ENCODE measurements at regions not wholly inside any gene's neighbourhood (a gene's known extent, or its start where the extent isn't known, plus 50 kb on each side); places are given as distances from the start of the nearest gene placed in this dataset.

- no peaks in the 10 kb centered on the region for H3K27me3 ChIP-seq (ENCODE audit: control insufficient read depth in 1 of 2, insufficient read depth in 1 of 2, low read length in 2 of 2)
- H3K23ac ChIP-seq (ENCODE audit: low read length in 2 of 2) = no peak overlapping the region
- H3K14ac ChIP-seq (ENCODE audit: low read length in 2 of 2) = no peak overlapping the region
- no peak overlapping the region for H3K9ac ChIP-seq (ENCODE audit: low read length)
- H3K79me1 ChIP-seq (replicated peaks; ENCODE audit: low read length, poor library complexity, severe bottlenecking) = no peaks in the 10 kb centered on the region
- no peak overlapping the region for H3K4ac ChIP-seq (ENCODE audit: low read depth in 1 of 2, low read length in 2 of 2)
- no peak overlapping the region for H2BK5ac ChIP-seq (ENCODE audit: low read depth, low read length, poor library complexity, severe bottlenecking)
- 79% methylated on average over 6 of the region's 6 CpGs for WGBS
- no peaks in the 10 kb centered on the region for H3K9me3 ChIP-seq (ENCODE audit: control insufficient read depth, low read length)
- no peak overlapping the region for H2BK15ac ChIP-seq (ENCODE audit: low read depth, poor library complexity, severe bottlenecking)
- DNase-seq = no peak
- H3K4me3 ChIP-seq (ENCODE audit: insufficient read depth in 1 of 2, low read depth in 1 of 2, low read length in 2 of 2) = no peak overlapping the region
- H2BK120ac ChIP-seq (ENCODE audit: low read depth, low read length) = no peak overlapping the region
- no peak overlapping the region for H2BK12ac ChIP-seq (ENCODE audit: low read length in 2 of 2)
- no peaks in the 10 kb centered on the region for H3K4me1 ChIP-seq (ENCODE audit: control insufficient read depth, insufficient read depth, low read depth, low read length)
- H2AK5ac ChIP-seq (ENCODE audit: low read length, severe bottlenecking) = no peak overlapping the region
- H2AFZ ChIP-seq (ENCODE audit: low read depth, low read length) = no peak overlapping the region
- H4K91ac ChIP-seq (ENCODE audit: low read length) = no peak overlapping the region
- H3K27ac ChIP-seq (ENCODE audit: low read length, poor library complexity, severe bottlenecking) = no peak overlapping the region
- H4K8ac ChIP-seq (ENCODE audit: low read length) = no peak overlapping the region
- no peak overlapping the region for H3K4me2 ChIP-seq (ENCODE audit: low read length, poor library complexity, severe bottlenecking)
- no peak overlapping the region for H3K18ac ChIP-seq (ENCODE audit: low read depth in 1 of 2, low read length in 2 of 2)
- H3K36me3 ChIP-seq (ENCODE audit: control insufficient read depth in 1 of 2, insufficient read depth in 2 of 2, low read depth in 1 of 2, low read length in 2 of 2) = no peaks in the 10 kb centered on the region
Measured at GRCh38 chr11:79864882-79865281, 424.1 kb upstream of the TENM4 start.

- no peaks in the 10 kb centered on the region for H3K79me1 ChIP-seq (replicated peaks; ENCODE audit: low read length, poor library complexity, severe bottlenecking)
- no peak overlapping the region for H3K4me3 ChIP-seq (ENCODE audit: insufficient read depth in 1 of 2, low read depth in 1 of 2, low read length in 2 of 2)
- no peak for DNase-seq
- H3K9ac ChIP-seq (ENCODE audit: low read length) = no peak overlapping the region
- no peak overlapping the region for H3K27ac ChIP-seq (ENCODE audit: low read length, poor library complexity, severe bottlenecking)
- H3K14ac ChIP-seq (ENCODE audit: low read length in 2 of 2) = no peak overlapping the region
- H3K4me1 ChIP-seq (ENCODE audit: control insufficient read depth, insufficient read depth, low read depth, low read length) = no peaks in the 10 kb centered on the region
- no peak overlapping the region for H2BK120ac ChIP-seq (ENCODE audit: low read depth, low read length)
- H3K4ac ChIP-seq (ENCODE audit: low read depth in 1 of 2, low read length in 2 of 2) = no peak overlapping the region
- H3K4me2 ChIP-seq (ENCODE audit: low read length, poor library complexity, severe bottlenecking) = no peak overlapping the region
- H2BK12ac ChIP-seq (ENCODE audit: low read length in 2 of 2) = no peak overlapping the region
- no peaks in the 10 kb centered on the region for H3K27me3 ChIP-seq (ENCODE audit: control insufficient read depth in 1 of 2, insufficient read depth in 1 of 2, low read length in 2 of 2)
- H4K8ac ChIP-seq (ENCODE audit: low read length) = no peak overlapping the region
- H3K9me3 ChIP-seq (ENCODE audit: control insufficient read depth, low read length) = no peaks in the 10 kb centered on the region
- H2AFZ ChIP-seq (ENCODE audit: low read depth, low read length) = no peak overlapping the region
- WGBS = 59% methylated on average over 3 of the region's 3 CpGs
- H2BK15ac ChIP-seq (ENCODE audit: low read depth, poor library complexity, severe bottlenecking) = no peak overlapping the region
- H3K36me3 ChIP-seq (ENCODE audit: control insufficient read depth in 1 of 2, insufficient read depth in 2 of 2, low read depth in 1 of 2, low read length in 2 of 2) = no peaks in the 10 kb centered on the region
- no peak overlapping the region for H3K23ac ChIP-seq (ENCODE audit: low read length in 2 of 2)
- H4K91ac ChIP-seq (ENCODE audit: low read length) = no peak overlapping the region
- H2BK5ac ChIP-seq (ENCODE audit: low read depth, low read length, poor library complexity, severe bottlenecking) = no peak overlapping the region
- no peak overlapping the region for H2AK5ac ChIP-seq (ENCODE audit: low read length, severe bottlenecking)
- no peak overlapping the region for H3K18ac ChIP-seq (ENCODE audit: low read depth in 1 of 2, low read length in 2 of 2)
Measured at GRCh38 chr11:79860336-79860735, 419.5 kb upstream of the TENM4 start.

- no peaks in the 10 kb centered on the region for H3K79me1 ChIP-seq (replicated peaks; ENCODE audit: low read length, poor library complexity, severe bottlenecking)
- no peak overlapping the region for H3K23ac ChIP-seq (ENCODE audit: low read length in 2 of 2)
- no peaks in the 10 kb centered on the region for H3K27me3 ChIP-seq (ENCODE audit: control insufficient read depth in 1 of 2, insufficient read depth in 1 of 2, low read length in 2 of 2)
- no peak overlapping the region for H3K4ac ChIP-seq (ENCODE audit: low read depth in 1 of 2, low read length in 2 of 2)
- 73% methylated on average over 10 of the region's 10 CpGs for WGBS
- DNase-seq = no peak
- H2AK5ac ChIP-seq (ENCODE audit: low read length, severe bottlenecking) = no peak overlapping the region
- no peak overlapping the region for H3K9ac ChIP-seq (ENCODE audit: low read length)
- H2BK12ac ChIP-seq (ENCODE audit: low read length in 2 of 2) = no peak overlapping the region
- H4K8ac ChIP-seq (ENCODE audit: low read length) = no peak overlapping the region
- no peak overlapping the region for H2AFZ ChIP-seq (ENCODE audit: low read depth, low read length)
- no peak overlapping the region for H2BK120ac ChIP-seq (ENCODE audit: low read depth, low read length)
- no peak overlapping the region for H3K18ac ChIP-seq (ENCODE audit: low read depth in 1 of 2, low read length in 2 of 2)
- H3K4me1 ChIP-seq (ENCODE audit: control insufficient read depth, insufficient read depth, low read depth, low read length) = no peaks in the 10 kb centered on the region
- no peak overlapping the region for H4K91ac ChIP-seq (ENCODE audit: low read length)
- H3K4me2 ChIP-seq (ENCODE audit: low read length, poor library complexity, severe bottlenecking) = no peak overlapping the region
- H2BK15ac ChIP-seq (ENCODE audit: low read depth, poor library complexity, severe bottlenecking) = no peak overlapping the region
- H3K9me3 ChIP-seq (ENCODE audit: control insufficient read depth, low read length) = no peaks in the 10 kb centered on the region
- no peak overlapping the region for H3K4me3 ChIP-seq (ENCODE audit: insufficient read depth in 1 of 2, low read depth in 1 of 2, low read length in 2 of 2)
- no peaks in the 10 kb centered on the region for H3K36me3 ChIP-seq (ENCODE audit: control insufficient read depth in 1 of 2, insufficient read depth in 2 of 2, low read depth in 1 of 2, low read length in 2 of 2)
- no peak overlapping the region for H3K14ac ChIP-seq (ENCODE audit: low read length in 2 of 2)
- H3K27ac ChIP-seq (ENCODE audit: low read length, poor library complexity, severe bottlenecking) = no peak overlapping the region
- H2BK5ac ChIP-seq (ENCODE audit: low read depth, low read length, poor library complexity, severe bottlenecking) = no peak overlapping the region
Measured at GRCh38 chr11:79857377-79858214, 416.8 kb upstream of the TENM4 start.

- H3K9ac ChIP-seq (ENCODE audit: low read length) = no peak overlapping the region
Measured at GRCh38 chr11:79852176-79852575, 411.3 kb upstream of the TENM4 start.

More at GRCh38 chr11:79852176-79852575, 411.3 kb upstream of the TENM4 start:
- DNase-seq = no peak
- no peaks in the 10 kb centered on the region for H3K4me1 ChIP-seq (ENCODE audit: control insufficient read depth, insufficient read depth, low read depth, low read length)
- H3K4me2 ChIP-seq (ENCODE audit: low read length, poor library complexity, severe bottlenecking) = no peak overlapping the region
- H3K27me3 ChIP-seq (ENCODE audit: control insufficient read depth in 1 of 2, insufficient read depth in 1 of 2, low read length in 2 of 2) = no peaks in the 10 kb centered on the region
- no peaks in the 10 kb centered on the region for H3K79me1 ChIP-seq (replicated peaks; ENCODE audit: low read length, poor library complexity, severe bottlenecking)
- no peak overlapping the region for H2AFZ ChIP-seq (ENCODE audit: low read depth, low read length)
- no peak overlapping the region for H2BK120ac ChIP-seq (ENCODE audit: low read depth, low read length)
- no peak overlapping the region for H2BK5ac ChIP-seq (ENCODE audit: low read depth, low read length, poor library complexity, severe bottlenecking)
- H3K4ac ChIP-seq (ENCODE audit: low read depth in 1 of 2, low read length in 2 of 2) = no peak overlapping the region
- H3K9me3 ChIP-seq (ENCODE audit: control insufficient read depth, low read length) = no peaks in the 10 kb centered on the region
- H2BK15ac ChIP-seq (ENCODE audit: low read depth, poor library complexity, severe bottlenecking) = no peak overlapping the region
- H3K4me3 ChIP-seq (ENCODE audit: insufficient read depth in 1 of 2, low read depth in 1 of 2, low read length in 2 of 2) = no peak overlapping the region
- no peak overlapping the region for H4K91ac ChIP-seq (ENCODE audit: low read length)
- no peak overlapping the region for H4K8ac ChIP-seq (ENCODE audit: low read length)
- no peak overlapping the region for H3K27ac ChIP-seq (ENCODE audit: low read length, poor library complexity, severe bottlenecking)
- no peak overlapping the region for H2AK5ac ChIP-seq (ENCODE audit: low read length, severe bottlenecking)
- no peak overlapping the region for H3K18ac ChIP-seq (ENCODE audit: low read depth in 1 of 2, low read length in 2 of 2)
- no peaks in the 10 kb centered on the region for H3K36me3 ChIP-seq (ENCODE audit: control insufficient read depth in 1 of 2, insufficient read depth in 2 of 2, low read depth in 1 of 2, low read length in 2 of 2)
- H2BK12ac ChIP-seq (ENCODE audit: low read length in 2 of 2) = no peak overlapping the region
- no peak overlapping the region for H3K14ac ChIP-seq (ENCODE audit: low read length in 2 of 2)
- no peak overlapping the region for H3K23ac ChIP-seq (ENCODE audit: low read length in 2 of 2)
